ENCODE measurements at regions not wholly inside any gene's neighbourhood (a gene's known extent, or its start where the extent isn't known, plus 50 kb on each side); places are given as distances from the start of the nearest gene placed in this dataset.

DNA sequence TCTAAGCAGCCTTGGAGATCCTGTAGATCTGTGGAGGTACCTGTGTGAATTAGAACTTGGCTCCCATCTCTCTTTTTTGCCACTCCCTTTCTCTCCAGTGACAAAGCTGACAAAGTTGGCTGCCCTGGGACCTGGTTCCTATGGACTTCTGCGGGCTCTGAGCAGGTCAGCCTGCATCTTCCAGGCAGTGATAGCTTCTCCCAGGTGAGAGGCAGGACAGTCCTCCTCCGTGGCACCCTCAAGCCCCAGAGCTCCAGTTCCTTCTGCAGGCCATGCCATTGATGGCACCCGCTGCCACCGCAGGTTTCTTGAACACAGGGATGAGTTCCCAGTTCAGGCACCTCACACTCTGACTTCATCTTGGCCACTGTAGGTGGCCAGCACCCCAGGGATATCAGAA is 73.5 kb upstream of the GRB10 start:
- no peak for DNase-seq (ENCODE audit: low read depth)
- no peak overlapping the region for H3K4me3 ChIP-seq (ENCODE audit: low read length)
- TF ChIP-seq, protein P1, sequence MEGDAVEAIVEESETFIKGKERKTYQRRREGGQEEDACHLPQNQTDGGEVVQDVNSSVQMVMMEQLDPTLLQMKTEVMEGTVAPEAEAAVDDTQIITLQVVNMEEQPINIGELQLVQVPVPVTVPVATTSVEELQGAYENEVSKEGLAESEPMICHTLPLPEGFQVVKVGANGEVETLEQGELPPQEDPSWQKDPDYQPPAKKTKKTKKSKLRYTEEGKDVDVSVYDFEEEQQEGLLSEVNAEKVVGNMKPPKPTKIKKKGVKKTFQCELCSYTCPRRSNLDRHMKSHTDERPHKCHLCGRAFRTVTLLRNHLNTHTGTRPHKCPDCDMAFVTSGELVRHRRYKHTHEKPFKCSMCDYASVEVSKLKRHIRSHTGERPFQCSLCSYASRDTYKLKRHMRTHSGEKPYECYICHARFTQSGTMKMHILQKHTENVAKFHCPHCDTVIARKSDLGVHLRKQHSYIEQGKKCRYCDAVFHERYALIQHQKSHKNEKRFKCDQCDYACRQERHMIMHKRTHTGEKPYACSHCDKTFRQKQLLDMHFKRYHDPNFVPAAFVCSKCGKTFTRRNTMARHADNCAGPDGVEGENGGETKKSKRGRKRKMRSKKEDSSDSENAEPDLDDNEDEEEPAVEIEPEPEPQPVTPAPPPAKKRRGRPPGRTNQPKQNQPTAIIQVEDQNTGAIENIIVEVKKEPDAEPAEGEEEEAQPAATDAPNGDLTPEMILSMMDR (conservative IDR thresholded peaks at IDR 0.05; ENCODE audit: low read length) = no peak

DNA sequence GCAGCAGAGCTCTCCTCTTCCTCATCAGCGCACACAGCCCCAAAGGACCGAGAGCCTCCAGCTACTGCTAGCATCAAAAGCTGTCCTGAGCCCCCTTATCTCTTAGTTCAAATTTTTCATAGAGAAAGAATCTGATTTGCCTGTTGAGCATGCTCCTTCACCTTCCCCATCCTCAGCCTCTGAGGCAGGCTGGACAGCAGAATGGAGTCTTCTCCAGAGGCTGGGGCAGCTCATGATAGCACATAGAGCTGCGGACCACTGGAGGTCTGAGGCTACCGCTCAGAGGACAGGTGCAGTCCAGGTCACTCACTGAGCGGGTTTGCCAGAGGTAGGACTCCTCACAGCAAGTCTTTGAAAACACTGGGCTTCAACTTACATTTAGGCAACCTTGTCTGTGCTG is 72.8 kb upstream of the GRB10 start:
- H3K4me3 ChIP-seq (ENCODE audit: low read length) = no peak overlapping the region
- DNase-seq (ENCODE audit: low read depth) = no peak
- TF ChIP-seq, protein P1 (conservative IDR thresholded peaks at IDR 0.05; ENCODE audit: low read length) = no peak

DNA sequence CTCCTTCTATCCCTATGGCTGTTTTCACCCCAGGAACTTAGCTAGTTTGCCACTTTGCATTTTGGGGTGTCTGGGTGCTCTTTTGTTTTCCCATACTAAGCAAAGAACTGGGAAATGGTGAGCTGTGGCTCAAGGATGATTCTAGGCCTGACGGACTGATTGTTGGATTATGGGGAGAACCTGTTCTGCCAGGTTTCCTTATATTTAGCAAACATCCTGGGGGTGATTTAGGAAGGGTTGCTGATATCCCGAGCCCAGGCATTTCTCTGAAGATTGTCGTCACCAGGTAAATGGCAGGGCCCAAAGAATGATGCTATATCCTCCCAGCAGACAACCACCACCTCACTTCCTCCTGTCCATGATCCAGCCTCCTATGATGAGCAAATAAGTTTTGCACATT is 72.1 kb upstream of the GRB10 start:
- DNase-seq (ENCODE audit: low read depth) = no peak
- TF ChIP-seq, protein P1 (conservative IDR thresholded peaks at IDR 0.05; ENCODE audit: low read length) = no peak

DNA sequence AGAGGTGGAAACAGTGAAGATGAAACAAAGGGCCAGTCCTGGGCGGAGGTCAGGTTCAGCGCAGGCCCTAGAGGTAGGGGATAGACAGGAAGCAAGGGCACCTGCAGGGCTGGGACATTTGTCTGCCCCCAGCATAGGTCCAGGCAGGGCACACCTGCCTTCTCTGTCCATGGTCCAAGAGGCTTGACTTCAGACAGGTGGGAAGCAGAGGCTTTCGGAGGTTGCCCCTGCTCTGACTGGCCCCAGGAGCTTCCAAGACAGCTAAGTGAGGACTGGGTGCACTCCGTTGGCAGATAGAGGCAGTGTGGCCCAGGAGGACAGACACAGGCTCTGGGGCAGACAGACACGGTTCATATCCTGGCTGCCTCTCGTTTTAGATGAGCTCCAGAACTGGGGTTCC is 71.6 kb upstream of the GRB10 start:
- TF ChIP-seq, protein P1 (conservative IDR thresholded peaks at IDR 0.05; ENCODE audit: low read length) = no peak
- no peak for DNase-seq (ENCODE audit: low read depth)
- no peak overlapping the region for H3K4me3 ChIP-seq (ENCODE audit: low read length)

More for the DNA sequence above, 72.1 kb upstream of the GRB10 start:
- H3K4me3 ChIP-seq (ENCODE audit: low read length) = no peak overlapping the region

DNA sequence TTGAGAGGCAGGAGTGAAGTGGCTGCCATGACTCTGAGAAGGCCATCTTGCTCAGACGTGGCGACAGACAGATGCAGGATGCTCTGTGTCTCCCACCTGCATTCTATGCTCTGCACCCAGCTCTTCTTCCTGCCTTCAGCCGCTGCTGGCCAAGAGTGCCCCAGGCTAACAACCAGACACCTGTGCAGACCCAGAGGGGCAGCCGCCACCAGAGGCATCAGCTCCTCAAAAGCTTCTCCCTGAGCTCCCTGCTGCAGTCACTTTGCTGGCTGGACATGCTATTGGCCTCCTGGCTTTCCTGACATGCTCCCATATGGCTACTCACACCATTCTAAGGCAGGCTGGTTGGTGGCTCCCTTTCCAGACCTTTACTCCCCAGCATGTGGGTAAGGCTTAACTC is 70.6 kb upstream of the GRB10 start:
- DNase-seq (ENCODE audit: low read depth) = no peak
- H3K4me3 ChIP-seq (ENCODE audit: low read length) = no peak overlapping the region
- TF ChIP-seq, protein P1 (conservative IDR thresholded peaks at IDR 0.05; ENCODE audit: low read length) = no peak

DNA sequence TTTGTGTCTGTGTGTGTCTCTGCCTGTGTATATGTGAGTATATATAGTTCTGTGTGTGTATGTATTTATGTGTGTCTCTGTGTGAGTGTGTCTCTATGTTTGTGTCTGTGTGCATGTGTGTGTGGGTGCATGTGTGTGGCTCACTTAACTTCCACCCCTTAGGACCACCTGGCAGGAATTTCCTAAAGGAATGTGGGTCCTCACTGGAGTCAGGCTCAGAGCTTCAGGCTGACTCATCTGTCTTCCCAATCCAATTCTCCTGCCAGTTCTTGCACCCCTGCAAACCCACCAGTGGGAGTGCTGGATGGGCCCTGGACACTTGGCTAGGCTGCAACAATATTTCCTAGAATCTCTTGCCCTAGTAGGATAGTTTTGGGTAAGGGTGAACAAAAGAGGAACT is 70.2 kb upstream of the GRB10 start:
- TF ChIP-seq, protein P1 (conservative IDR thresholded peaks at IDR 0.05; ENCODE audit: low read length) = no peak
- no peak for DNase-seq (ENCODE audit: low read depth)
- no peak overlapping the region for H3K4me3 ChIP-seq (ENCODE audit: low read length)

DNA sequence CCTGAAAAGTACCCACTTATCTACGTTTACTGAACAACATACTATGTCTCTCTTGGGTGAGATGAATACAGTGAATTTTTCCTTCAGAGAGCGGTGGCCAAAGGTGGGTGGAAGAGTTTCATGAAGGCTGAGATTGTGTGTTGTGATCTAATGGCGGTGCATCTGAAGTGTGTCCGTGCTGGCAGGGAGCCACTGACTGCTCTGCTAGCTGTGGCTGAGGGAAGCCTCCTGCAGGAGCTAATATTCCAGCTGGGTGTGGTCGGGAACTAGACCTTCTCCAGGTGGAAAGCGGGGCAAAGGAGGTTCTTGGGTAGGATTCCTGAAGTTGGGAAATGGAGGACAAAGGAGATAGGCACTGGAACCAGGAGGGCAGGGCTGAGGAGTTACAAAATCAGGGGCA is 69.2 kb upstream of the GRB10 start:
- TF ChIP-seq, protein P1 (conservative IDR thresholded peaks at IDR 0.05; ENCODE audit: low read length) = no peak
- H3K4me3 ChIP-seq (ENCODE audit: low read length) = no peak overlapping the region
- DNase-seq (ENCODE audit: low read depth) = no peak
